Liver (tissue), 8 donors: ENCODE measurements at regions not wholly inside any gene's neighbourhood (a gene's known extent, or its start where the extent isn't known, plus 50 kb on each side); places are given as distances from the start of the nearest gene placed in this dataset.

ENCODE experiments used
- DNase-seq: peaks from one replicate; pipeline ENCODE4 v3.0.0-alpha.2; 2017; ENCODE audit warnings: low spot score
- H3K27ac ChIP-seq, 2 donors: one replicate each; pipeline ENCODE4 v1.7.0; 2013; ENCODE audit warnings: inconsistent platforms in 2 of 2, low read length in 2 of 2, control low read depth in 1 of 2, low read depth in 1 of 2, mild to moderate bottlenecking in 1 of 2
- H3K27me3 ChIP-seq, 4 donors: one replicate each; pipeline versions ENCODE4 v1.6.1 to v1.7.0; 2013; ENCODE audit warnings: low read length in 3 of 4, inconsistent platforms in 1 of 4, mild to moderate bottlenecking in 1 of 4, moderate library complexity in 1 of 4; ENCODE audit not compliant: control insufficient read depth in 4 of 4, insufficient read depth in 4 of 4
- H3K36me3 ChIP-seq, 4 donors: one replicate each; pipeline versions ENCODE4 v1.6.1 to v1.7.0; 2013; ENCODE audit warnings: low read length in 3 of 4, mild to moderate bottlenecking in 3 of 4, low read depth in 1 of 4, moderate library complexity in 1 of 4; ENCODE audit not compliant: control insufficient read depth in 4 of 4, insufficient read depth in 3 of 4
- H3K4me1 ChIP-seq, 4 donors: one replicate each; pipeline versions ENCODE4 v1.6.1 to v1.7.0; 2013; ENCODE audit warnings: low read length in 3 of 4, mild to moderate bottlenecking in 3 of 4, moderate library complexity in 1 of 4; ENCODE audit not compliant: control insufficient read depth in 4 of 4, insufficient read depth in 4 of 4
- H3K4me3 ChIP-seq, 3 donors: one replicate each; pipeline versions ENCODE4 v1.6.1 to v1.7.0; 2013; ENCODE audit warnings: low read length in 3 of 3, control low read depth in 1 of 3, low read depth in 1 of 3, mild to moderate bottlenecking in 1 of 3
- H3K9ac ChIP-seq, 2 donors: one replicate each; pipeline ENCODE4 v1.7.0; 2013; ENCODE audit warnings: low read length in 2 of 2, mild to moderate bottlenecking in 2 of 2, moderate library complexity in 2 of 2, control low read depth in 1 of 2, low read depth in 1 of 2
- H3K9me3 ChIP-seq, 4 donors: one replicate each; pipeline versions ENCODE4 v1.6.1 to v1.7.0; 2013; ENCODE audit warnings: low read length in 3 of 4; ENCODE audit not compliant: control insufficient read depth in 4 of 4
- ATF3 ChIP-seq: IDR thresholded peaks from 2 replicates; pipeline ENCODE4 v1.6.1; 2016; ENCODE audit warnings: antibody characterized with exemption
- CTCF ChIP-seq: fragments of 150-350 bp; IDR thresholded peaks from 2 replicates; pipeline ENCODE4 v1.5.1; 2017; ENCODE audit warnings: improper control_type of control experiment, low read depth, low read length; ENCODE audit not compliant: missing input control
- EGR1 ChIP-seq, 2 donors: IDR thresholded peaks; 2 replicates each; pipeline ENCODE4 v1.6.1; 2016 to 2018; ENCODE audit warnings: antibody characterized with exemption in 2 of 2, low read depth in 2 of 2
- FOXA1 ChIP-seq: IDR thresholded peaks from 2 replicates; pipeline ENCODE4 v1.6.1; 2016; ENCODE audit warnings: antibody characterized with exemption
- FOXA2 ChIP-seq: IDR thresholded peaks from 2 replicates; pipeline ENCODE4 v1.6.1; 2016; ENCODE audit warnings: antibody characterized with exemption
- GABPA ChIP-seq, 2 donors: IDR thresholded peaks in 1 of 2; conservative IDR thresholded peaks in 1 of 2; 2 replicates each; pipeline ENCODE4 v1.6.1; 2016; ENCODE audit warnings: antibody characterized with exemption in 2 of 2, mild to moderate bottlenecking in 1 of 2, moderate library complexity in 1 of 2
- HNF4A ChIP-seq, 2 donors: conservative IDR thresholded peaks; 2 replicates each; pipeline ENCODE4 v1.6.1; 2016; ENCODE audit warnings: antibody characterized with exemption in 2 of 2, mild to moderate bottlenecking in 2 of 2
- HNF4G ChIP-seq: IDR thresholded peaks from 2 replicates; pipeline ENCODE4 v1.6.1; 2016; ENCODE audit warnings: antibody characterized with exemption
- JUND ChIP-seq, 2 donors: IDR thresholded peaks; 2 replicates each; pipeline ENCODE4 v1.6.1; 2016; ENCODE audit warnings: antibody characterized with exemption in 2 of 2
- MAX ChIP-seq: IDR thresholded peaks from 2 replicates; pipeline ENCODE4 v1.6.1; 2016; ENCODE audit warnings: antibody characterized with exemption
- NR2F2 ChIP-seq: IDR thresholded peaks from 2 replicates; pipeline ENCODE4 v1.6.1; 2016; ENCODE audit warnings: antibody characterized with exemption
- RAD21 ChIP-seq, 2 donors: IDR thresholded peaks; 2 replicates each; pipeline ENCODE4 v1.6.1; 2016; ENCODE audit warnings: antibody characterized with exemption in 2 of 2, mild to moderate bottlenecking in 2 of 2
- REST ChIP-seq: IDR thresholded peaks from 2 replicates; pipeline ENCODE4 v1.6.1; 2016; ENCODE audit warnings: antibody characterized with exemption, mild to moderate bottlenecking
- RXRA ChIP-seq, 2 donors: IDR thresholded peaks; 2 replicates each; pipeline ENCODE4 v1.6.1; 2017 to 2018; ENCODE audit warnings: antibody characterized with exemption in 2 of 2, mild to moderate bottlenecking in 1 of 2
- SP1 ChIP-seq: IDR thresholded peaks from 2 replicates; pipeline ENCODE4 v1.6.1; 2018; ENCODE audit warnings: antibody characterized with exemption, mild to moderate bottlenecking
- TAF1 ChIP-seq: conservative IDR thresholded peaks from 2 replicates; pipeline ENCODE4 v1.6.1; 2016; ENCODE audit warnings: antibody characterized with exemption, mild to moderate bottlenecking
- YY1 ChIP-seq: IDR thresholded peaks from 2 replicates; pipeline ENCODE4 v1.6.1; 2016; ENCODE audit warnings: antibody characterized with exemption, mild to moderate bottlenecking
- ZBTB33 ChIP-seq: IDR thresholded peaks from 2 replicates; pipeline ENCODE4 v1.6.1; 2016; ENCODE audit warnings: antibody characterized with exemption
- WGBS: extraction: QIAGEN DNeasy Blood & Tissue Kit; methylation state at CpG from one replicate; pipeline ENCODE4 v1.1.7; 2013; 5-methylcytosine and 5-hydroxymethylcytosine counted together
- donor health status: healthy.
- donor health status: healthy.
- donor health status: healthy.
- donor health status: healthy.
- donor health status: healthy.

GRCh38 chr2:88857951-88858411 lies 166.5 kb downstream of the RPIA start:
- WGBS = 81% methylated on average over 7 of the region's 7 CpGs
- Histone ChIP-seq H3K4me1 (no peaks in the 10 kb centered on the region), H3K9ac (no peak overlapping the region), H3K9me3 (no peaks in the 10 kb centered on the region), H3K27me3 (no peaks in the 10 kb centered on the region), H3K4me3 (no peak overlapping the region), H3K36me3 (no peaks in the 10 kb centered on the region), H3K27ac (no peak overlapping the region)
- TF ChIP-seq YY1 (no peak), NR2F2 (peak; percentile 55)
- DNase-seq = no peak

GRCh38 chr2:88859461-88859860 lies 168.0 kb downstream of the RPIA start:
- Histone ChIP-seq H3K27ac (no peak overlapping the region), H3K36me3 (no peaks in the 10 kb centered on the region), H3K27me3 (peaks cover 0 to 5% (median 0%) of the 10 kb centered on the region in 4 donors), H3K4me3 (no peak overlapping the region), H3K9ac (no peak overlapping the region), H3K4me1 (no peaks in the 10 kb centered on the region), H3K9me3 (no peaks in the 10 kb centered on the region)
- no peak for DNase-seq
- TF ChIP-seq RAD21 (IDR thresholded peaks at IDR 0.05) (no peak), JUND (IDR thresholded peaks at IDR 0.05) (no peak), GABPA (IDR thresholded peaks at IDR 0.05 in 1 of 2, conservative IDR thresholded peaks at IDR 0.05 in 1 of 2) (no peak), MAX (no peak), RXRA (IDR thresholded peaks at IDR 0.05) (no peak), ZBTB33 (no peak), HNF4G (no peak), FOXA2 (no peak), REST (no peak), TAF1 (no peak), FOXA1 (no peak), EGR1 (IDR thresholded peaks at IDR 0.05; ENCODE audit: low read depth in 2 of 2) (no peak), YY1 (no peak), NR2F2 (no peak), HNF4A (conservative IDR thresholded peaks at IDR 0.05) (no peak), ATF3 (no peak), SP1 (no peak), CTCF (no peak)
- whole genome bisulfite sequencing = 94% methylated on average over 16 of the region's 16 CpGs
